Stomach (tissue), 4 donors: ENCODE measurements at regions not wholly inside any gene's neighbourhood (a gene's known extent, or its start where the extent isn't known, plus 50 kb on each side); places are given as distances from the start of the nearest gene placed in this dataset.

Source experiments
- CTCF ChIP-seq, 7 experiments: fragments of 450-650 bp in 4 of 7; fragments of 200-600 bp in 3 of 7; sonication (generic) in 3 of 7; IDR thresholded peaks; one replicate each; pipeline ENCODE4 v1.5.1; 2016 to 2019; ENCODE audit warnings: antibody characterized with exemption in 7 of 7, control low read depth in 2 of 7, mild to moderate bottlenecking in 1 of 7
- POLR2A ChIP-seq, 4 donors: fragments of 450-650 bp; IDR thresholded peaks; one replicate each; pipeline ENCODE4 v1.6.1; 2016; ENCODE audit warnings: antibody characterized with exemption in 4 of 4, control low read depth in 2 of 4, mild to moderate bottlenecking in 1 of 4, moderate library complexity in 1 of 4
- POLR2AphosphoS5 ChIP-seq, 3 donors: sonication (generic); formaldehyde crosslinking; IDR thresholded peaks; one replicate each; pipeline ENCODE4 v1.6.1; 2016; ENCODE audit warnings: antibody characterized with exemption in 3 of 3

- TF ChIP-seq CTCF (IDR thresholded peaks at IDR 0.05) (no peak), POLR2A (IDR thresholded peaks at IDR 0.05) (no peak), POLR2AphosphoS5 (IDR thresholded peaks at IDR 0.05) (no peak)
Measured at GRCh38 chr13:60990032-60990733, 425.5 kb downstream of the PCDH20 start.
